ENCODE measurements at regions not wholly inside any gene's neighbourhood (a gene's known extent, or its start where the extent isn't known, plus 50 kb on each side); places are given as distances from the start of the nearest gene placed in this dataset.
A peak's percentile ranks its signal among the peaks of the same experiment; 100 is the strongest.

- no peak for DNase-seq (ENCODE audit: low spot score)
Observed at GRCh38 chr20:20992686-20993360, 113.3 kb downstream of the LINC00237 start.

GRCh38 chr20:20992277-20992676 lies 113.9 kb downstream of the LINC00237 start:
- no peak for DNase-seq (ENCODE audit: low spot score)

GRCh38 chr20:20989081-20989480 lies 117.1 kb downstream of the LINC00237 start:
- DNase-seq (ENCODE audit: low spot score) = no peak

GRCh38 chr20:20979934-20980333 lies 126.2 kb downstream of the LINC00237 start:
- no peak for DNase-seq (ENCODE audit: low spot score)

DNA sequence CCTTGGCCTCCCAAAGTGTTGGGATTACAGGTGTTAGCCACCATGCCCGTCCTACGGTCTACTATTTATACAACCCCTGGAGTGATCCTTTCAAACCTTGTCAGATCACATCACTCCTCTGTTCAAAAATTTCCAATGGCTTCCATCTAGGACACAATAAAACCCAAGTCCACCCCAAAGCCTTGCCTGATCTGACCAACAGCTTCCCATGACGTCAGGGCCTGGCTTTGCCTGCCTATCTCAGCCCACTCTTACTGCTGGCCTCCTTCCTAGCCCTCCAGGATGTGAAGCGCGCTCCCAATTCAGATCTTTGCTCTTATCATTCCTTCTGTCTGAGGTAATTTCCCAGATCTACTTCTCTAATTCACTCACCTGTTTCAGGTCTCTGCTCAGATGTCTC lies 128.4 kb downstream of the LINC00237 start:
- DNase-seq (ENCODE audit: low spot score) = no peak

DNA sequence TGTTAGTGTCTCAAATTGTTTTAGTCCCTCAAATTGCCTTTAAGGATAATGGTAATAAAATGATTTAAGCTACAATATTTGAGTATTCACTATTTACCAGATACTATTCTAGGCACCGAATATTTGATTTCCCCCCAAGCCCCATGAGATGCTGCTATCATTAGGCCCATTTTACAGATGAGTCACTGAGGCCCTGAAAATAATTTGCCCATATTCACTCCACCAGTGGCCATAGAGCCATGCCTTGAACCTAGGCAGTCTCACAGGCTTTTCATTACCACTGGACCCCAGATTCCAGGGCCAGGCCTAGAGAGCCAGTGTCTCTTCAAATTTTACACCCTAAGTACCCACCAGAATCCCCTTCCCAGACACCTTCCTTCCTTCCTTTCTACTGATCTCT lies 133.7 kb downstream of the LINC00237 start:
- DNase-seq (ENCODE audit: low spot score) = no peak

DNA sequence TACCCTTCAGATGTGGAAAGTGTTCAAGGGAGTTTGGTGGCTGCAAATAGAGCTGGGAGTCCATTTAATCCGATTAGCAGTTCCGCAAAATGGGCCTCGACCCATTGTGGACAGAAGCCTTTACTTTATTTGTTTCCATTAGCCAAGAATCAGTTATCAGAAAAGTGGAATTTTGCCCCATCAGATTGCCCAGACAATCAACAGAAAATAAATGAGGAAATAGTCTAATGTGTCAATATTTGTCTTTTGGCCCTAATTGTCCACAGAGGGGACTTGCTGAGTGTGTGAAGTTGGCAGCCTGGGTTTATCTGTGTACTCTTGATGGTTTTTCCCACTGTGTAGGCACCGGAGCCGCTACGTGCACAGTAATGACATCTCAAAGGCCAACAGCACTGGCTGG lies 134.3 kb downstream of the LINC00237 start:
- no peak for DNase-seq (ENCODE audit: low spot score)

DNA sequence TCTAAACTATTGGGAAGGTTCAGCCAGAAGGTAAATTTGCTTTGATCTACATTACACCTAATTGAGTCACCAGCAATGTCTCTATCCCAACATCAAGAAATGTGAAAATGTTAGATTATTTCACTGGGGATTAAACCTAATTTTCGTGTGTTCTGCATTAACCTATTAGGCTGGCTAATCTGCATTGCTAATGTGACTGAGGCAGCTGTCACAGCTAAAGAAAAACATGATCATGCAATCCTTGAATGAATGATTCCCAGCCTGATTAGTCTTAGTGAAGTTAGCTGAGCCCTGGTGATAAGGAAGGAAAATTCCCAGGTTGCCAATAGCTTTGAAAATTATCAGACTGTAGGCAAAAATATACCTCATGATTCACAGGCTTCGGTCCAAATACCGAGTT lies 135.3 kb downstream of the LINC00237 start:
- no peak for DNase-seq (ENCODE audit: low spot score)

DNA sequence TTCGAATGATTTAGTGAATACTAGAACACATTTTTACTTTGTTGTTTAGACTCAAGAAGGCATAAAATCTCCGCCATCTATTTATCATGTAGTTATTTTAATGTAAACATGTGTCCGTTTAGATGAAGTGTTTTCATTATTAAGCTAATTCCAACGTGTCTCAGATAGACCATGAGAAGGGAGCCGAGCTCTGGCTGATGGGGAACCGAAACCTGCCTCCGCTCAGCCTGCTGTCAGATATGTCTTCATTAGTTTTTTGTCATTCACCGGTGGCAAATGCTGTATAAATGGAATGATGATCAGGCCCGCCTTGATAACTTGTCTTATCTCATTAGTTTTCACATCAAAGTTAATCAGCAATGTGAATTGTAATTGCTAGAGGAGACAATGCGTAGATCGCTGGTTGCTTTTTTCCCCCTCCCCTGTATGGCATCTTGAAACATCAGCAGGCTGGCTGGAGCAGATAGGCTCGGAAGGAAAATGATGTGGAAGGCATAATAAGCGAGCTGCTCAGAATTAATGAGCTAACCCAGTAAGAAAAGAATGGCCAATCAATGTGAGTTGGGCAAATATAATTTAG lies 136.4 kb downstream of the LINC00237 start:
- no peak for DNase-seq (ENCODE audit: low spot score)

DNA sequence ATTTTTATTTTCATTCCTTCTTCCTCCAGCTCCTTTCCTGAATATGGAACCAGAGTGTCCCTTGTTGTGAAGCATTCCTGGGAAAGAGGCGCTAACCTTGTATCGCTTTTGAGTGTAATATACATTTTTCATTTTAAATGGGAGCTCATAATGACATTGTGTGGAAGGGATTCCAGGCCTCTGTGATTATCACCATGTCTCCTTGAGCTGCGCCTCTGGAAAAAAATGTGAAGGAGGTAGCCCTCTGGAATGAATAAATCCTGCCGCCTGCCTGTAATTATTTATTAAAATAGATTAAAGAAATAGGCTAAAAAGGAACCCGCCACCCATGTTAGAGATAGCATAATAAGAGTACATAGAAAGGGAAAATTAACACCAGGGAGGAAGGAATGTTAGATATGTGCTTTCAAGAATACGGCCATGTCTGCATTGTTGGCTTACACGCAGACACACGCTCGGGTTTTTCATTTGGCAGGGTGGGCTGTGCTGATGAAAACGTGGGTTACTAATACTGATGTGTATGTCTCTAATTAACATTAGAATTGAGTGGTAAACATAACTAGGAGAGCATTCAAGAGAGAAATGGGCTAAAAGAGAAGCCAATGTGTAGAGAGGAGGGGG lies 138.5 kb downstream of the LINC00237 start:
- DNase-seq (ENCODE audit: low spot score) = no peak

- no peak for DNase-seq (ENCODE audit: low spot score)
Observed at GRCh38 chr20:20966171-20966570, 140.0 kb downstream of the LINC00237 start.

DNA sequence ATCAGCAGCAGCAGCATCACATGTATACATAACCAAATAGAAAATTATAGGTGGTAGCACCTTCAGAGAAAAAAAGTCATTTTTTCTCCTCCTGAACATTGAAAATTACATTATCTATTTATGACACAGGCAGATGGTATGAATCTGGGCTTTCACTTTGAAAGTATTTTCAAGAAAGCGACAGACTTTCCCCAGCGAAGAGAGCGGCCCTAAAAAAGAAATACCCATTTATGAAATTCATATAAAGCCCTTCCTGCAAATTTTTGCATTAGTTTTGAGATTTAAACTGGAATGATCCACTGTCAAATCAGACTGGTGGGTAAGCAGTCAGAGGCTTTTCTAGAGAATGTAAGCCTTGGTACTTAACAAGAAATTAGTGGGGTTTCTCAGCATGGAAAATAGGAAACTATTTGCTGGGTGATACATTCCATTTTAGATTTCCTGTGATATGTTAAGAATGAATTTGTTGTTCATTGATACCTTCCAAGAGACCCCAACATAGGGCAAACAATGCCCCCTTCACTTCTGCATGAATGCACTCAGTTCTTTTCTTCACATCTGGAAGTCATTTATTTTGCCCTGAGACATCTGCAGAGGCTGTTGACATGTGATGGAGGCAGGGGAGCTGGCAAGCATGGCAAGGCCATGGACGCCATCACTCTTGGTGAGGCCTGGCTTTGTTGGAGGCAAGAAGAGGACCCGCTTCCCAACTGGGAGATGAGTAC lies 147.0 kb downstream of the LINC00237 start:
- DNase-seq (ENCODE audit: low spot score) = no peak

DNA sequence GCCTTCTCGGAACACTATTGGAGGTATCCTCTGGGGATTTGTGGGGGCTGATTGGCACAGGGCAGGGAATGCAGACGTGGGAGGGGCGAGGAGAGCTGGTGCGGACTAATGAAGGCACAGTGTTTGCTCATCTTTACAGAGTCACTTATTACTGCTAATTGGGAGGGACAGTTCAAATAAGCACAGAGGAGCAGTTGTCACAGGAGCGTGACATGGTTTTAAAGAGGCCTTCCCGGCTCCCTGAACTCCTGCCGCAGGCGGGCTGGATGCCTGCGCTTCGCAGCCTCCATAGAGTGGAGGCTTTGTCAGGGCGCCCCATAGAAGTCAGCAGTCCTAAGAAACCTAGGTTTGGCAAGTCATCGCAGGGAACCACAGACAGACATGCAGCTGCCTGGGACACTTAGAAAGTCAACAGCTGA lies 149.6 kb downstream of the LINC00237 start:
- no peak for DNase-seq (ENCODE audit: low spot score)

- no peak for DNase-seq (ENCODE audit: low spot score)
Observed at GRCh38 chr20:20955892-20956291, 150.3 kb downstream of the LINC00237 start.

DNA sequence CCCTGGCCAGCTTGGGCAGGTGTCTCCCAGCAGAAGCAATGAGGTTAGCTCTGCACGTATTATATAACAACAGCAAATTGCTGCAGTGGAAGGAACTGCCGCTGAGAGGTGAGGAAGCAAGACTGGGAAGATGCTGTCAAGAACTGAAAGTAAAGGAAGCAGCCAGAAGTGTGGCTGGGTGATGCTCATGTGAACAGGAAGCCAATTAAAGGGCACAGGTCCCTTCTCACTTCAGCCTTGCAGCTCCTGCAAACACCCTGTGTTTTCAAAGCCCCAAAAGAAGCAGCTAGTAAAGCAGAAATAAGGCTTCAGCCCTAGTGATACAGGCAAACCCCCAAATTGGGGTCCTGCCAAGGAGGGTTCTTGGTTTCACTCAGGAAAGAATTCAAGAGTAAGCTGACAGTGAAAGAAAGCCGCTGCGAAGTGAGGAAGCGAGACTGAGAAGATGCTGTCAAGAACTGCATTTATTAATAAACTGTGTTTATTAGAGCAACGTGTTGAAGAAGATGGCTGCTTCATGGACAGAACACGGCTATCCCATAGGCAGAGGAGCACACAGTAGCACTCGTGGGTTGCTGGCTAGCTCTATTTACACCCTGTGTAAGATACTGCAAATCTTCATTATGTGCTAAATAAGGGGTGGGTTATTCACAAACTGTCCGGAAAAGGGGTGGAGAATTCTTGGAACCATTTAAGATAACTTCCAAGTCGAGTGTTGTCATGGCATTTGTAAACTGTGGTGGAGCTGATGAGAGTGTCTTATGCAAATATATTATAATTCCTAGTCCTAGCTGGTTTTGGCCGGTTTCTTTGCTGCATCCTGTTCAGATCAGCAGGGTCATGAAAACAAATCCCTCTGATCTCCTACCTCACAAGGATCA lies 152.2 kb downstream of the LINC00237 start:
- no peak for DNase-seq (ENCODE audit: low spot score)

DNA sequence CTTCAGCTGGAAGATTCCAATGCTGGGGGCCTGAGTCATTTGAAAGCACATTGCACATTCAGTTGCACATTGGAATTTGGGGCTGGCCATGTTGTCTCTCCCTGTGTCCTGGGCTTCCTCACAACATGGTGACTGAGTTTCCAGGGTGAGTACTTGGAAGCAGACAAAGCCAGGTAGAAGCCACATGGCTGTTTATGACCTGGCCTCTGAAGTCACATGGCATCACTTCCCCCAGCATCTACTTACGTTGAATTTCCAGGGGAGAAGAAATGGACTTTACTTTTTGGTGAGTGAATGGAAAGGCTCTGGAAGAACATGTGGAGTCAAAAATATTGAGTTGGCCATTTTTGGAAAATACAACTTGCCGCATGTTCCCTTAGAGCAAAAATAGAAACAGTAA lies 155.5 kb downstream of the LINC00237 start:
- DNase-seq (ENCODE audit: low spot score) = no peak

DNA sequence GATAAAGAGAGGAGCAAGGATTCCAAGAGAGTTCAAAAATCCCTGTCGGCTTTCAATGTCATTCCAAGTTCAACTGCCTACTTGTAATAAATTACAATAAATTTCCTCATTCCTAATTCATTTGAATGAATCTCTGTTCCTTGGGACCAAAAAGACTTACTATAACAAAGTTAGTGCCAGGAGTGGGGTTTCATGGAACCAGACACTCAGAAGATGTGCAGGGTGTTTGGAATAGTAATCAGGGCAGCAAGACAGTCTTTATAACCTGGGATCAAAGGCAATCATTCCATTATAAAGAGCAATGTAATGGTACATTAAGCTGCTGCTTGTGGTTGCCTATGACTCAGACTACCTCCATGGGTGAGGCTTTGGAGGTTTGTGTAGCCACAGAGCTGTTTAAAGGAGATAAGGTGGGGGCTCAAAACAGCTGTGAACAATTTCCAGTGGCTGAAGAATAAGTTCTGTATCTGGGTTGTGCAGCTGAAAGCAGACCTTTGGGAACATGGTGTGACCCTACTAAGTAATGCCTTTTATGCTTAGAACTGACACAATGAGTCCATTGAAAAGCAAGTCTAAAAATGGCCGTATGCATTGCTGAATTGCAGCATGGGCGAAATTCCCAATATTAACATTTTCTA lies 159.9 kb downstream of the LINC00237 start:
- DNase-seq (ENCODE audit: low spot score) = peak; percentile 17

- DNase-seq (ENCODE audit: low spot score) = no peak
Observed at GRCh38 chr20:20941468-20941889, 164.7 kb downstream of the LINC00237 start.

- no peak for DNase-seq (ENCODE audit: low spot score)
Observed at GRCh38 chr20:20939006-20939405, 167.2 kb downstream of the LINC00237 start.

GRCh38 chr20:20938599-20938998 lies 167.6 kb downstream of the LINC00237 start:
- DNase-seq (ENCODE audit: low spot score) = no peak

DNA sequence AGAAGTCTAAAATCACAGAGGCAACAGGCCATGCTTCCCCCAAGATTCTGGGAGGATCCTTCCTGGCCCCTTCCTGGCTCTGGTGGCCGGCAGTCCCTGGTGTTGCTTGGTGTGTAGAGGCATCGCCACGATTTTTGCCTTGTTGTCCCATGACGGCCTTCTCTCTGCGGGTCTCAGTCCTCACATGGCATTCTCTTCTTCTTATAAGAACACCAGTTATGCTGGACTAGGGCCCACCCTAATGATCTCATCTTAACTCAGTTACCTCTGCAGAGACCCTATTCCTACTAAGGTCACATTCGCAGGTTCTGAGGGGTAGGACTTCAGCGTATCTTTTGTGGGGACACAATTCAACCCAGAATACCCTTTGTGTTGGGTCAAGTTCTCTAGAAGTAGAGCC lies 168.0 kb downstream of the LINC00237 start:
- no peak for DNase-seq (ENCODE audit: low spot score)

Data from hematopoietic multipotent progenitor cell treated with erythropoietin and hydrocortisone succinate and interleukin-3 and kit ligand, for 17 days (in vitro differentiated cells).